ENCODE measurements at regions not wholly inside any gene's neighbourhood (a gene's known extent, or its start where the extent isn't known, plus 50 kb on each side); places are given as distances from the start of the nearest gene placed in this dataset.

- no peak overlapping the region for H3K27ac ChIP-seq
- no peaks in the 10 kb centered on the region for H3K36me3 ChIP-seq
- H3K9me3 ChIP-seq: no peaks in the 10 kb centered on the region
- peaks cover 32% of the 10 kb centered on the region for H3K27me3 ChIP-seq
- H3K4me1 ChIP-seq (ENCODE audit: control insufficient read depth in 1 of 2, insufficient read depth in 1 of 2, low read depth in 1 of 2, low read length in 1 of 2): no peaks in the 10 kb centered on the region
- TF ChIP-seq, protein P1, sequence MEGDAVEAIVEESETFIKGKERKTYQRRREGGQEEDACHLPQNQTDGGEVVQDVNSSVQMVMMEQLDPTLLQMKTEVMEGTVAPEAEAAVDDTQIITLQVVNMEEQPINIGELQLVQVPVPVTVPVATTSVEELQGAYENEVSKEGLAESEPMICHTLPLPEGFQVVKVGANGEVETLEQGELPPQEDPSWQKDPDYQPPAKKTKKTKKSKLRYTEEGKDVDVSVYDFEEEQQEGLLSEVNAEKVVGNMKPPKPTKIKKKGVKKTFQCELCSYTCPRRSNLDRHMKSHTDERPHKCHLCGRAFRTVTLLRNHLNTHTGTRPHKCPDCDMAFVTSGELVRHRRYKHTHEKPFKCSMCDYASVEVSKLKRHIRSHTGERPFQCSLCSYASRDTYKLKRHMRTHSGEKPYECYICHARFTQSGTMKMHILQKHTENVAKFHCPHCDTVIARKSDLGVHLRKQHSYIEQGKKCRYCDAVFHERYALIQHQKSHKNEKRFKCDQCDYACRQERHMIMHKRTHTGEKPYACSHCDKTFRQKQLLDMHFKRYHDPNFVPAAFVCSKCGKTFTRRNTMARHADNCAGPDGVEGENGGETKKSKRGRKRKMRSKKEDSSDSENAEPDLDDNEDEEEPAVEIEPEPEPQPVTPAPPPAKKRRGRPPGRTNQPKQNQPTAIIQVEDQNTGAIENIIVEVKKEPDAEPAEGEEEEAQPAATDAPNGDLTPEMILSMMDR (IDR thresholded peaks at IDR 0.05): no peak
- no peak overlapping the region for H3K4me3 ChIP-seq (ENCODE audit: low read depth in 1 of 2, low read length in 1 of 2)
Observed at GRCh38 chr5:159560088-159560487, 229.8 kb upstream of the IL12B start.

DNA sequence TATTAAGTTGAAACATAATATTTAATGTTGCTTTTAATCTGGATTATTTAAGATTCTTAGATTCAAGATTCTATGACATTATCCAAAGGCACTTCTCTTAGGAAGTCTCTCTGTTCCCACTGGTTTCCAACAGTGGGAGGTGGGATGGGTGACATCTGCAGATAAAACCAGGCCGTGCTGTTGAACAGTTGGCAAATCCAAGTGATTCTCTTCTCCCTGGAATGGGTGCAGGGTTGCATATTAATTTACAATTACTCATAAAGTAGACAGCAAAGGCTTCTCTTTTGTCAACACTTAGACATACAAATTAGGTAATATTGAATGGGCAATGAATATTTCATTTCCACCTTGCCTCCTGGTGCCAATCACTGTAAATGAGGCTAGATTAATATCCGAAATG, 233.7 kb upstream of the IL12B start:
- TF ChIP-seq, protein P1 (IDR thresholded peaks at IDR 0.05): no peak
- Histone ChIP-seq H3K36me3 (no peaks in the 10 kb centered on the region), H3K9me3 (no peaks in the 10 kb centered on the region), H3K4me3 (ENCODE audit: low read depth in 1 of 2, low read length in 1 of 2) (no peak overlapping the region), H3K27me3 (peaks cover 40% of the 10 kb centered on the region), H3K4me1 (ENCODE audit: control insufficient read depth in 1 of 2, insufficient read depth in 1 of 2, low read depth in 1 of 2, low read length in 1 of 2) (no peaks in the 10 kb centered on the region), H3K27ac (no peak overlapping the region)

GRCh38 chr5:159566832-159567231, 236.5 kb upstream of the IL12B start:
- Histone ChIP-seq H3K27me3 (peaks cover 14% of the 10 kb centered on the region), H3K4me1 (ENCODE audit: control insufficient read depth in 1 of 2, insufficient read depth in 1 of 2, low read depth in 1 of 2, low read length in 1 of 2) (no peaks in the 10 kb centered on the region), H3K9me3 (no peaks in the 10 kb centered on the region), H3K4me3 (ENCODE audit: low read depth in 1 of 2, low read length in 1 of 2) (no peak overlapping the region), H3K27ac (no peak overlapping the region), H3K36me3 (no peaks in the 10 kb centered on the region)
- TF ChIP-seq, protein P1 (IDR thresholded peaks at IDR 0.05): no peak

DNA sequence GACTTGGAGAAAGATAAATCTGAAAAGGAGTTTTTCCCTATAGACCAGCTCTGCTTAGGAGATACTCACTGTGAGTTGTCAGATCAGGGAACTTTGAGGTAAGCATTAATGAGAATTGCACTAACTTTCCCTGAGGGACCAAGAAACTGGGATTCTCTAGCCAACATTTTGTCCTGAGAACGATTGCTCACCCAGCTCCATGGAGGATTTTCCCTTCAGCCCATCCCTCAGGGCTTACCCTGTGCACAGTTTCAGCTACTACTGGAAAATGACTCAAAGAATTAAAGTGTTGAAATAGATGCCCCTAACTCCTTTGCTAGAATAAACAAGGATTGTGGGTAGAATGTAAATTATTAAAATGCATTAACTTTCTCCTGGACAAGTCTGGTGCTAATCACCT, 237.2 kb upstream of the IL12B start:
- H3K4me1 ChIP-seq (ENCODE audit: control insufficient read depth in 1 of 2, insufficient read depth in 1 of 2, low read depth in 1 of 2, low read length in 1 of 2): no peaks in the 10 kb centered on the region
- H3K36me3 ChIP-seq: no peaks in the 10 kb centered on the region
- H3K9me3 ChIP-seq: no peaks in the 10 kb centered on the region
- no peak overlapping the region for H3K4me3 ChIP-seq (ENCODE audit: low read depth in 1 of 2, low read length in 1 of 2)
- H3K27me3 ChIP-seq: peaks cover 9% of the 10 kb centered on the region
- H3K27ac ChIP-seq: no peak overlapping the region
- TF ChIP-seq, protein P1 (IDR thresholded peaks at IDR 0.05): no peak

DNA sequence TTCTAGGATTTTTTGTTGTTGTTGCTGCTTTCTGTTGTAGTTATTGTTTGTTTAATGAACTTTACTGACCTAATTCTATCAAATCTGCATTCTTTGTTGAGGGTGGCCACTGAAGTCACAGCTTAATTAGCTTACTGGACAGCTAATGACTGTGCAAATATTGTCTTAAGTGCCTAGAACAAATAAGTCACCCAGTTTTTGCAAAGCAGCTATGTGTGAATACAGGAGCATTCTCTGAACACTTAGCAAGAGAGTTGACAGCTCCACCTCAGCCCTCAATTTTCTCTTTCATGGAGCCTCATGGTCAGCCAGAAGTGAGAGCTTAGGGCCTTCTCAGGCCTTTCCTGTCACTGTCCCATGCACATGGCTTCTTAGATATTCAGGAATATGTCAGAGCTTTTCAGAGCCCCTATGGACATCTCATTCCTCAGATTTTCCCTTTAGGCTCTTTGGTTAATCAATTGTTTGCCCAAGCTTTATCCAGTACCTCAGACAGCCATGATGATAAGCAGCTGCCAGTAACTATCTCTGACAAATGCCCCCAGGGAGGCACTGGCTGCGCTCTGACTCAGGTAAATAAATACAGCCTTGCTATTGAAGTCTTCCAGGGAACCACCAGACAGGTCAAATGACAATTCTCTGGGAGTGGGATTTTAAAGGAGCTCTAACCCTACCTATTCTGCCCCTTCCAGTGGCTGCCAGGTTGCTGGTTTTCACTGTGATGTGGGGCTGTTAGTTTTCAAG, 241.4 kb upstream of the IL12B start:
- Histone ChIP-seq H3K4me1 (ENCODE audit: control insufficient read depth in 1 of 2, insufficient read depth in 1 of 2, low read depth in 1 of 2, low read length in 1 of 2) (no peaks in the 10 kb centered on the region), H3K36me3 (no peaks in the 10 kb centered on the region), H3K9me3 (no peaks in the 10 kb centered on the region), H3K4me3 (ENCODE audit: low read depth in 1 of 2, low read length in 1 of 2) (no peak overlapping the region), H3K27ac (no peak overlapping the region), H3K27me3 (no peaks in the 10 kb centered on the region)
- TF ChIP-seq, protein P1 (IDR thresholded peaks at IDR 0.05): no peak
